HG03565 (cell line): ENCODE measurements at regions not wholly inside any gene's neighbourhood (a gene's known extent, or its start where the extent isn't known, plus 50 kb on each side); places are given as distances from the start of the nearest gene placed in this dataset.

Experiments used
- ATAC-seq: cut with Tn5 transposase; IDR thresholded peaks from one replicate; pipeline ENCODE4 v1.9.1; 2021; ENCODE audit warnings: mild to moderate bottlenecking, moderate library complexity; ENCODE audit not compliant: unreplicated experiment

- ATAC-seq = no peak
Measured at GRCh38 chr16:56140645-56141044, 50.6 kb upstream of the GNAO1 start.

GRCh38 chr16:56137269-56137668 lies 54.0 kb upstream of the GNAO1 start:
- no peak for ATAC-seq

- ATAC-seq = no peak
Measured at GRCh38 chr16:56136256-56136655, 55.0 kb upstream of the GNAO1 start.

DNA sequence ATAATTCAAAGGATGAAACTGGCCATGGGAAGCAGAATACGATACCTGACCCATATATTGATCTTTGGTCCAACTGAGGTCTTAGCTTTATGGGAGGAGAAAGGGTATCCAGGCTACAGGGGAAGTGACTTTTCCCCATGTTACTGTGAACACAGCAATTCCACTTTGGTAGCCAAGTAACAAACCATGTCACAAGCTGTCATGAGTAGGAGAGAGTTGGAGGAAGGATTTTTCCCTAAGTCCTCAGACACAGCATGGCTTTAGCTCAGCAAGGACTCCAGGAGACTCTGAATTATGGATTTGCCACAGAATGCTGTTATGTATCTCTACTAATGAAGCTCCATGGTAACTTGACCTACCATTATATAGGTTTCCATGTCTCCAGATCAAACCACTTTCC lies 56.5 kb upstream of the GNAO1 start:
- ATAC-seq = no peak

DNA sequence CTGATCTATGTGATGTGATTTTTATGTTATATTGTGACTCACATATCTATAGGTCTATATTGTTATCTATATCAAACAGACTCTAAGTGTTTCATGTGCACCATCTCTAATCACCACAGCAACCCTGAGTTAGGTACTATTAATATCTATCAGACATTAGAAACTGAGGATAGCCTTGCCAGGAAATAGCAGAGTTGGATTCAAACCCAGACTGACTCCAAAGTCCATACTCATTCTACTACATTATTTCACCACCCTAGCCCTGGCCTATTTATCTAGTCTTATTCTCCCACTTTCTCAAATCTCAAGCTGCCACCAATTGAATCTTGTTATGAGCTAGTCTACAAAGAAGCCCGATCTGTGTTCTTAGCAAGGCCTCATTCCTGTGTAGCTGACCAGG lies 65.4 kb upstream of the GNAO1 start:
- no peak for ATAC-seq

- no peak for ATAC-seq
Measured at GRCh38 chr16:56122251-56122650, 69.0 kb upstream of the GNAO1 start.

DNA sequence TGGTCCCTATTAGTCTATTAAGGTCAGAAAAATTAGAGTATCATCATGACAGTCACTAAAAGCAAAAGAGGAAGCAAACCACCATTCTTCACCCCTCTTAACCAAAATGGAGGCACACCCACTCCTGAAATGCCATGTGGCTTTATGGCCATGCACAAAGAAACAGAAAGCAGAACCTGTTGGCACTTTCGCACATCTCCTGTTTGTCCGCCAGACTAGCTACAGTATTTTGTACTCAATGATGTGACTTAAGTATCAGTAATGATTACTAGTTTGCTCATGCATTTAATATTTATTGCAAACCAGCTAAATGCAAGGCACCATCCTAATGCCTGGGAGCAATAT lies 70.2 kb upstream of the GNAO1 start:
- ATAC-seq = no peak

GRCh38 chr16:56120447-56121155 lies 70.7 kb upstream of the GNAO1 start:
- ATAC-seq = no peak

GRCh38 chr16:56119133-56119532 lies 72.2 kb upstream of the GNAO1 start:
- peak; percentile 53 for ATAC-seq

DNA sequence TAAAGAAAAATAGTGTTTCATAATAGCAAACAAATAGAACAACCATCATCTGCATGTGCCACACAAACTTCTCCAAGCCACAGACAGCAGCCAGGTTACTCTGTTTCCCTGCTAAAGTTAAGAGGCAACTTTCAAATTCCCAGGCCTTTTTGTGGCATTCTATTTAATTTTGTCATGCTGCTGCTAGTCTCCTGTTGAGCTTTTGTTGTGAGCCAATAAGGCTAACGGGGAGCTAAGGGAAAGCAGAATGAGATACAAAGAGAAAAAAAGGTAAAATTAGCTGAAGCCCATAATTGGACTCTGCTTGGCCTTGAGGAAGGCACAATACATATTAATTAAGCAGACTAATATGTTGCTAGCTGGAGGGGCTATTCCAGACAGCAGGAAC lies 74.7 kb upstream of the GNAO1 start:
- ATAC-seq = no peak

GRCh38 chr16:56115817-56116576 lies 75.3 kb upstream of the GNAO1 start:
- no peak for ATAC-seq

- ATAC-seq = no peak
Measured at GRCh38 chr16:56113223-56113622, 78.1 kb upstream of the GNAO1 start.

- ATAC-seq = no peak
Measured at GRCh38 chr16:56111100-56111499, 80.2 kb upstream of the GNAO1 start.

GRCh38 chr16:56109994-56110393 lies 81.3 kb upstream of the GNAO1 start:
- ATAC-seq = no peak

DNA sequence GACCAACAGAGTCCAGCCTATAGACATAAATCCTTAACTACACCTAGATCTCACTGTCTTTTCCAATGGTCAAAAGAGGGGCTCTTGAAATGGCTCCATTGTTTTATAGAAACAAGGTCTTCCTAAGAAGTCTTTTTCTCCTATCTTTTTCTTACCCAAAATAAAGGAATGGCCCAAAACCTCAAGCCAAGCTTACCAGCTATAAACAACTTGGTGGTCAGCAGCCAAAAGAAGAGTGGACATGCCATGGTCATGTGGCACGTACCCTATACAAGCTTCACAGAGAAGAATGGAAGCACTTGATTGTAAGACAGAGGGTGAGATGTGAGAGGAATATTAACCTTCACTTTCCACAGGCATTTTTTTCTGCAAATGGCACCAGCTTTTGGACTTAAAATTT lies 82.1 kb upstream of the GNAO1 start:
- no peak for ATAC-seq

DNA sequence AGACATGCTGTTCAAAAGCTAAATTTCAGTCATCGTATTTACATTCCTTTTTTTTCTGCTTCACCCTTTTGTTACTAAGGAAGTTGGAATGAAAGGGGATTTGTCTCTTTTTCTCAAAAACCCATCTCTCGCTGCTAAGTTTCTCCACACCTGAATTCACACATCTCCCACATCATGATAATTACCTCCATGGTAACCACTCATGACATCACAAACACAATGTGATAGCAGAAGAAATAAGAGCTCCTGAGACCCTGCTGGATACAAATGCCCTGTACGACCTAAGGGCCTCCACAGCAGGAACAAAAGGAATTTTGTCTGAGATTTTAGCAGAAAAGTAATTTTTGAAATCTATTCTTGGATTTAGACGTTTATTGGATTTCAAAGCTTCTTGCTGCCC lies 82.6 kb upstream of the GNAO1 start:
- ATAC-seq = no peak

DNA sequence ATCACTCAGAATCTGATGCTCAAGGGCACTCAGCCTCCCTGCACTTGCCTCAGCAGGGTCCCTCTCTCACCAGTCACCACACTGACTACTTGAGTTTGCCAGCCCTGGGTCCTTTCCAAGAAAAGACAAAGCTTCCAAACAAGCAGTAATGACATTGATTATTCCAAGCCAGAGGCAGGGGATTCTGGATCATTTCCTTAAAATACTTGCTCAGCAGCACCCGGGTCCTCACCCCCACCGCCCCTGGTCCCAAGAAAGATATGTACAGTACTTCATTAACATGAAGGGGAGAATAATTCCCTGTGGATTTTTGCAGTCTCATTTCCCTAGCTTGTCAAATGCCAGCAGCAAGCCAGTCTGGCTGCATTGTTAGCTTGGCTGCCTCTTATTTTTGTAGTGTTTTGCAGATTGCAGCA lies 83.2 kb upstream of the GNAO1 start:
- no peak for ATAC-seq

- no peak for ATAC-seq
Measured at GRCh38 chr16:56106527-56106926, 84.8 kb upstream of the GNAO1 start.

- no peak for ATAC-seq
Measured at GRCh38 chr16:56102906-56103305, 88.4 kb upstream of the GNAO1 start.

GRCh38 chr16:56102183-56102686 lies 89.1 kb upstream of the GNAO1 start:
- no peak for ATAC-seq

DNA sequence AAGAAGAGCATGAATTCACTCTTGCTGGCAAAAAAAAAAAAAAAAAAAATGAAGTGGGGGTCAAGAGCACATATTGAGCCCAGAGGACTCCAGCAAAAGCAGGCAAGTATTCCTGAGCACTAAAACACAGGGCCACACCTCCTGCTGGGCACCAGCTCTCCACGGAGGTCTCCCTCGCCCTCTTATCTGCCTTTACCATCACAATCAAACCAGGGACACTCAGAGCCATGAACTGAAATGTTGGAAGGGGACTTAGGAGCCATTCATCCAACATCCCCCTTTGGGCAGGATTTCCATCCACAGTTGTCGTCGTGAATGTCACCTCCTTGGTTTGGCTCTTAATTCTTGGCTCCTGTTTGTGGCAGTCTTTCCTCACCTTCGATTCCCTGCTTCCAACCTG lies 89.8 kb upstream of the GNAO1 start:
- ATAC-seq = no peak

GRCh38 chr16:56097306-56097705 lies 94.0 kb upstream of the GNAO1 start:
- ATAC-seq = no peak

GRCh38 chr16:56094231-56094630 lies 97.1 kb upstream of the GNAO1 start:
- ATAC-seq = no peak
